ENCODE measurements at regions not wholly inside any gene's neighbourhood (a gene's known extent, or its start where the extent isn't known, plus 50 kb on each side); places are given as distances from the start of the nearest gene placed in this dataset.

GRCh38 chr12:103016381-103016780 lies 58.9 kb downstream of the ASCL1 start:
- H3F3A ChIP-seq (ENCODE audit: insufficient read depth, low read length): no peaks in the 10 kb centered on the region
- H3K9me3 ChIP-seq (replicated peaks; ENCODE audit: insufficient read depth, low read length): no peaks in the 10 kb centered on the region
- no peaks in the 10 kb centered on the region for H3K36me3 ChIP-seq (replicated peaks; ENCODE audit: insufficient read depth, low read length)
- H3K27ac ChIP-seq (ENCODE audit: low read length): no peak overlapping the region
- H4K20me1 ChIP-seq (ENCODE audit: insufficient read depth, low read length): no peaks in the 10 kb centered on the region
- no peak overlapping the region for H3K4me3 ChIP-seq (ENCODE audit: low read length)
- no peaks in the 10 kb centered on the region for H3K79me2 ChIP-seq (ENCODE audit: low read length)
- TF ChIP-seq CTCF (IDR thresholded peaks at IDR 0.05; ENCODE audit: low read length): no peak
- no peak for TF ChIP-seq EZH2 (optimal IDR thresholded peaks at IDR 0.05; ENCODE audit: low read depth, low read length)
- no peak for TF ChIP-seq EZH2phosphoT487 (IDR thresholded peaks at IDR 0.05; ENCODE audit: low read length)
- no peaks in the 10 kb centered on the region for H3K27me3 ChIP-seq (replicated peaks; ENCODE audit: insufficient read depth, low read length)
- H2AFZ ChIP-seq (ENCODE audit: low read length): no peak overlapping the region
- no peak for DNase-seq
- H3K4me1 ChIP-seq (ENCODE audit: low read length): peaks cover 14% of the 10 kb centered on the region; the same call in 1 of the 2 replicates
- H3K9ac ChIP-seq (ENCODE audit: low read length): no peak overlapping the region
- no peak overlapping the region for H3K4me2 ChIP-seq (ENCODE audit: low read depth, low read length)
- no peaks in the 10 kb centered on the region for H3K9me2 ChIP-seq (replicated peaks; ENCODE audit: insufficient read depth, low read length)

DNA sequence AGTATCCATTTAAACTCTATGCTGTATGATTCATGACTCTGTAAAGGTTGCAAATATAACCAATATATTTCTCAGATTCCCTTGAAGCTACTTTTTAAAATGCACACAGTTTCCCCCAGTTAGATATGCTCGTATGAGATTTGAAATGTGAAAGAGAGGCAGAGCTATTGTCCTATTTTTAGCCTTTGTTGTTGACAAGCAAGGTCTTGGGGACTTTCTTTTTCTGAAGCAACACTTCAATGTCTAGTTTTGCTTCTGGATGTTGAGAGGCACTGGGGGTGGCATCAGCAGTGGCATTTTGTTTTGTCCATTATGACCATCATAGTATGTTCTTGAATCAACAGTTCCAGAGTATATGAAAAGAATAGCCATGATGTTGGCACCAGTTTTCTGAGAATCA lies 63.4 kb downstream of the ASCL1 start:
- Histone ChIP-seq H3K4me3 (ENCODE audit: low read length) (no peak overlapping the region), H3K4me1 (ENCODE audit: low read length) (peaks cover 16% of the 10 kb centered on the region; the same call in 1 of the 2 replicates), H3K79me2 (ENCODE audit: low read length) (no peaks in the 10 kb centered on the region), H4K20me1 (ENCODE audit: insufficient read depth, low read length) (no peaks in the 10 kb centered on the region), H3K9me3 (replicated peaks; ENCODE audit: insufficient read depth, low read length) (no peaks in the 10 kb centered on the region), H3K36me3 (replicated peaks; ENCODE audit: insufficient read depth, low read length) (no peaks in the 10 kb centered on the region), H3F3A (ENCODE audit: insufficient read depth, low read length) (no peaks in the 10 kb centered on the region), H3K4me2 (ENCODE audit: low read depth, low read length) (peak overlapping the region; percentile 27; the same call in 1 of the 2 replicates), H3K9ac (ENCODE audit: low read length) (no peak overlapping the region), H3K9me2 (replicated peaks; ENCODE audit: insufficient read depth, low read length) (no peaks in the 10 kb centered on the region), H3K27me3 (replicated peaks; ENCODE audit: insufficient read depth, low read length) (no peaks in the 10 kb centered on the region), H3K27ac (ENCODE audit: low read length) (no peak overlapping the region), H2AFZ (ENCODE audit: low read length) (no peak overlapping the region)
- DNase-seq: peak; percentile 40
- TF ChIP-seq CTCF (IDR thresholded peaks at IDR 0.05; ENCODE audit: low read length) (no peak), EZH2phosphoT487 (IDR thresholded peaks at IDR 0.05; ENCODE audit: low read length) (no peak), EZH2 (optimal IDR thresholded peaks at IDR 0.05; ENCODE audit: low read depth, low read length) (no peak)

DNA sequence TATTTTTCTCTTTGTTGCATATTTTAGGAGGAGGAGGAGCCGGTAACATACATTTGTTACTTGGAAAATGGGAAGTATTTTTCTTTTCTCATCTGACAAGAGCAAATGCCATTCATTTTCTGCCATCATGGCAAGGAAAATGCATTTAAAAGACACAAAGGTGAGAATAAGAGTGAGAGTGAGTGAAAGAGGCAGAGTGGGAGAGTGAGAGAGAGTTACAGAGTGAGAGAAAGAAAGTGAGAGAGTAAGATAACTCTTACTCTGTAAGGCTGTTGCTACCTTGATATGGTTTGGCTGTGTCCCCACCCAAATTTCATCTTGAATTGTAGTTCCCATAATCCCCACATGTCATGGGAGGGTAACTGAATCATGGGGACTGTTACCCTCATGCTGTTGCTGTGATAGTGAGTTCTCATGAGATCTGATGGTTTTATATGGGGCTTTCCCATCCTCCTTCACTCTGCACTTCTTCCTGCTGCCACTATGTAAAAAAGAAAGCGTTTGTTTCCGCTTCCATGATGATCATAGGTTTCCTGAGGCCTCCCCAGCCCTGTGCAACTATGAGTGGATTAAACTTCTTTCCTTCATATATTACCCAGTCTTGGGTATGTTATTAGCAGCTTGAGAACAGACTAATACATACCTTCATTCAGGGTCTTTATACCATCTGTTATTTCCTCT lies 64.2 kb downstream of the ASCL1 start:
- Histone ChIP-seq H3K4me1 (ENCODE audit: low read length) (peaks cover 16% of the 10 kb centered on the region; the same call in 1 of the 2 replicates), H3K9me3 (replicated peaks; ENCODE audit: insufficient read depth, low read length) (no peaks in the 10 kb centered on the region), H2AFZ (ENCODE audit: low read length) (no peak overlapping the region), H3K79me2 (ENCODE audit: low read length) (no peaks in the 10 kb centered on the region), H3K4me3 (ENCODE audit: low read length) (no peak overlapping the region), H4K20me1 (ENCODE audit: insufficient read depth, low read length) (no peaks in the 10 kb centered on the region), H3K36me3 (replicated peaks; ENCODE audit: insufficient read depth, low read length) (no peaks in the 10 kb centered on the region), H3K27ac (ENCODE audit: low read length) (no peak overlapping the region), H3K27me3 (replicated peaks; ENCODE audit: insufficient read depth, low read length) (no peaks in the 10 kb centered on the region), H3F3A (ENCODE audit: insufficient read depth, low read length) (no peaks in the 10 kb centered on the region), H3K9ac (ENCODE audit: low read length) (no peak overlapping the region), H3K4me2 (ENCODE audit: low read depth, low read length) (no peak overlapping the region), H3K9me2 (replicated peaks; ENCODE audit: insufficient read depth, low read length) (no peaks in the 10 kb centered on the region)
- no peak for DNase-seq
- TF ChIP-seq EZH2phosphoT487 (IDR thresholded peaks at IDR 0.05; ENCODE audit: low read length): no peak
- no peak for TF ChIP-seq EZH2 (optimal IDR thresholded peaks at IDR 0.05; ENCODE audit: low read depth, low read length)
- no peak for TF ChIP-seq CTCF (IDR thresholded peaks at IDR 0.05; ENCODE audit: low read length)

Data from MM.1S (cell line).